GM13976 (cell line): ENCODE measurements at regions not wholly inside any gene's neighbourhood (a gene's known extent, or its start where the extent isn't known, plus 50 kb on each side); places are given as distances from the start of the nearest gene placed in this dataset.
"Not testable (repeated sequence)": the region's sequence is repeated elsewhere in the genome, so short reads cannot be mapped to it uniquely, and the experiment has no call there.

Source experiments
- DNase-seq: peaks from one replicate; pipeline ENCODE4 v3.0.0; 2012; ENCODE audit warnings: low spot score
- in situ Hi-C: fragments of 300-500 bp; cut with MboI; formaldehyde crosslinking; loops from one replicate; pipeline ENCODE4 v1.12.0; 2022; ENCODE audit warnings: low sequenced_read_pairs, mixed read lengths, inconsistent platforms; ENCODE audit not compliant: unreplicated experiment
- TF ChIP-seq, protein P1 (sequence below): IDR thresholded peaks from 2 replicates; pipeline ENCODE4 v1.5.1; 2012; ENCODE audit warnings: borderline replicate concordance, mild to moderate bottlenecking; ENCODE audit not compliant: insufficient read depth; ENCODE audit errors: extremely low read depth, missing control alignments, control extremely low read depth

DNA sequence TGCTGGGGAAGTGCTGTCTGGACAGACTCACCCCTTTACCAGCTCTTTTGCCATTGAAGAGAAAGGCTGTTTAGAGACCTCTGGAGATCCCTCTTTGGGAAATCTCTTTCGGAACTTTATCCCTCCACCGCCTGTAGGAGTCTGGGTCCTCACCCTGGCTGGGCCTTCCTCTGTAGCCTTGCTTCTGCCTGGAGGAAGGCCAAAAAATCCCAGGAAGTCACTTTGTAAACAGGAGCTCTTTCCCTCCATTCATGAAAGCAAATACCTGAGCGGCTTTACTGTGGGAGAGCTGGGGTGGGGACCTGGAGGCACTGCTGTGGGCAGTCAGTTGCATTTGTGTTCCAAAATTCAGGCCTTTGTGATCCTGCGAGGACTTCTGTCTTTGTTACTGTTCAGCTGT is 126.2 kb downstream of the KLF6 start:
- DNase-seq, result no peak
- TF ChIP-seq, protein P1, sequence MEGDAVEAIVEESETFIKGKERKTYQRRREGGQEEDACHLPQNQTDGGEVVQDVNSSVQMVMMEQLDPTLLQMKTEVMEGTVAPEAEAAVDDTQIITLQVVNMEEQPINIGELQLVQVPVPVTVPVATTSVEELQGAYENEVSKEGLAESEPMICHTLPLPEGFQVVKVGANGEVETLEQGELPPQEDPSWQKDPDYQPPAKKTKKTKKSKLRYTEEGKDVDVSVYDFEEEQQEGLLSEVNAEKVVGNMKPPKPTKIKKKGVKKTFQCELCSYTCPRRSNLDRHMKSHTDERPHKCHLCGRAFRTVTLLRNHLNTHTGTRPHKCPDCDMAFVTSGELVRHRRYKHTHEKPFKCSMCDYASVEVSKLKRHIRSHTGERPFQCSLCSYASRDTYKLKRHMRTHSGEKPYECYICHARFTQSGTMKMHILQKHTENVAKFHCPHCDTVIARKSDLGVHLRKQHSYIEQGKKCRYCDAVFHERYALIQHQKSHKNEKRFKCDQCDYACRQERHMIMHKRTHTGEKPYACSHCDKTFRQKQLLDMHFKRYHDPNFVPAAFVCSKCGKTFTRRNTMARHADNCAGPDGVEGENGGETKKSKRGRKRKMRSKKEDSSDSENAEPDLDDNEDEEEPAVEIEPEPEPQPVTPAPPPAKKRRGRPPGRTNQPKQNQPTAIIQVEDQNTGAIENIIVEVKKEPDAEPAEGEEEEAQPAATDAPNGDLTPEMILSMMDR, result no peak
- in situ Hi-C loops, result no loop called here

DNA sequence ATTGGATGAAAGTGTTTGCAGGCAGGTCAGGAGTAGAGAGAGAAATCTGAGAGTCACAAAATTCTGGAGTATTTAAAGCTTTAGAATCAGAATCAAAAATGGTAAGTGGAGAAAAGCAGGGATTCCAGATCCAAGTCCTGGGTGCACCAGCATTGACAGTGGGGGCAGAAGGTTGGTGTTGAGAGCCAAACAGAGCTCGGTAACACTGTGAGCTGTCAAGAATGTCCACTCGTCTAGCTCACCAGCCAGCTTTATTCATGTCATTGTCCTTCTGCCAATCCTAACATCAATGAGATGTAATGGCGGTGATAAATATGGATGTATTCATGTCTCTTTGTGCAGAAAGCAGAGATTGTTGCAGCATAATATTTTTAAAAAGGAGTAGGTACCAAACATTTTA is 128.8 kb downstream of the KLF6 start:
- DNase-seq, result no peak
- in situ Hi-C loops, result no loop called here
- TF ChIP-seq, protein P1, result no peak

DNA sequence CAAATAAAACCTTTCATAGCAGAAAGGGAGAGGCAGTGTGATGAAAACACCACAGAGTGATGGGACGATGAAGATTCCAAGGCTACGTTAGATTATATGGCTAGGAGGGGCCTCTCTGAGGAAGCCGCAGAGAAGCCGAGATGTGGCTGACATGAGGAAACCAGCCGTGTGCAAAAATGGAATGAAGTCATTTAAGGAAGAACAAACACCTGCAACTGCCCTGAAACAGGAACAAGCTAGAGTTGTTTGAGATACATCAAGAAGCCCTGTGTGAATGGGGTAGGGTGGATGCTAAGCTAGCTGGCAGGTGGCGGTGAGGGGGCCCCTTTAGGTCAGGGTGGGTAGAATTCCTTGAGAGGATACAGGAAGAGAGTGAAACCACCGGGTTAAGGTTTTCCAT is 129.5 kb downstream of the KLF6 start:
- in situ Hi-C loops, result no loop called here
- DNase-seq, result no peak
- TF ChIP-seq, protein P1, result no peak

DNA sequence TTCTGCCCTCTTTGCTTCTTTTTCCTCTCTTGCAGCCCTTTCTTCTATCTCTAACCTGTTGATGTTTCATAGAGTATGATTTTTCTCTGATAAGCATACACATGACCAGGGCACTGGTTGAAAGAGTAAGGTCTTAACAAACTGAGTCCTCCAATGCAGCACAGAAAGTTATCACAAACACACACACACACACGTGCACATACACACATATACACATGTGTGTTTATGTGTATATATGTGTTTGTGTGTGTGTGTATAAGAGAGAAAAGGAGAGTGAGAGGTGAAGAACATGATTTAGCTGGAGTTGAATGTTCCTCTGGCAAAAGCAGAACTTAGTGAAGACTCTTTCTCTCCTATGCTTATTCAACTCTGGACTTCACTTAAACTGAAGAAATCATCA is 130.0 kb downstream of the KLF6 start:
- TF ChIP-seq, protein P1, result no peak
- in situ Hi-C loops, result no loop called here
- no peak for DNase-seq

DNA sequence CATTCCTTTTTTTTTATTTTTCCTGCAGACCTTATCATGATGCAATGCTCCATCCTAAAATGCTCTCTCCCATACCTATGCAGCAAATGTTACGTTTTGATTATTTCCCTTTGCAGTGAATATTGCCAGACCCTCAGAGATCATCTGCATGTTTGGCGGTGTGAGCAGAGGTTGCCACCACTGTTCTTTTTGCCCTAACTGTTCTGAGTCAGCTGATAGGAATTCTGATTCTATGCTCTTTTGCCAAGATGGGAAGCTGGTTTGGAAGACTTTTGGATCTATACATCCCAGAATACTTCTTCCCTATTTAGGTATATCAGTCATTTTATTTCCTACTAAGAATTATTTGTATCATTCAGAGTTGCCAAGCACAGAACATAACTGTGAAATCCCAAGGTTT is 130.5 kb downstream of the KLF6 start:
- in situ Hi-C loops, result no loop called here
- DNase-seq, result no peak
- TF ChIP-seq, protein P1, result no peak

DNA sequence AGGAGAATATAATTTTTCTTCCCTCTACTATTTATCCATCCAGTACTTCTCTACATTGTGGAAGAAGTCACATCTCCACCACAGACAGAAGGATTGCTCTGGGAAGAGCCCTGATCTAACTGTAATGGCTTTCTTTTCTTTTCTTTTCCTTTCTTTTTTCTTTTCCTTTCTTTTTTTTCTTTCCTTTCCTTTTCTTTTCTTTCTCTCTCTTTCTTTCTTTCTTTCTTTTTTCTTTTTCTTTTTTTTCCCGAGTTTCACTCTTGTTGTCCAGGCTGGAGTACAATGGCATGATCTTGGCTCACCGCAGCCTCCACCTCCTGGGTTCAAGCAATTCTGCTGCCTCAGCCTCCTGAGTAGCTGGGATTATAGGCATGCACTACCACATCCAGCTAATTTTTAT is 131.7 kb downstream of the KLF6 start:
- DNase-seq, in situ Hi-C loops: not testable (repeated sequence)

DNA sequence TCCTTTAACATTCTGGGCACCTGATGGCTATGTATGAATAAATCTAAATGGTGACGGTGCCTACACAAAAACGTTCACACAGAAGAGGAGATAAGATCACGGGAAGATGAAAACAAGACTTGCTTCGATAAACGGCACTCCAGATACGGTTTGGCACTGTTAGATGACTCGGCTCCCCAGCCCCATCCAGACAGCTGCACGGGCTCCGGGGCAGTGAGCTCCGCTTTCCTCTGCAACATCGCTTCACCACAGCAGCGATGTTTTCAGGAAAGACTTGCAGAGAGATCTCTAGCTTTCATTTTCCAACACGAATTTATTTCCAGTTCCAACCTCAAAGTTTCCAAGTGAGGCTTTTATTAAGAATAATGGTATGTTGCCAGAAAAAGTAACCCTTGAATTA is 132.1 kb downstream of the KLF6 start:
- in situ Hi-C loops, result no loop called here
- DNase-seq, result no peak
- TF ChIP-seq, protein P1, result no peak
